H9 (cell line): ENCODE measurements at regions not wholly inside any gene's neighbourhood (a gene's known extent, or its start where the extent isn't known, plus 50 kb on each side); places are given as distances from the start of the nearest gene placed in this dataset.

ENCODE experiments used
- DNase-seq: peaks from one replicate; pipeline ENCODE4 v3.0.0-alpha.2; 2017
- H2AFZ ChIP-seq: one replicate; pipeline ENCODE4 v1.6.1; 2013; ENCODE audit warnings: mild to moderate bottlenecking, low read length, control low read depth, moderate library complexity
- H2AK5ac ChIP-seq: 2 replicates; pipeline ENCODE4 v1.6.1; 2013; ENCODE audit warnings: low read length, control low read depth, mixed read lengths; ENCODE audit not compliant: insufficient read length
- H2BK120ac ChIP-seq: one replicate; pipeline ENCODE4 v1.6.1; 2013; ENCODE audit warnings: low read depth, mild to moderate bottlenecking, low read length, control low read depth, inconsistent platforms; ENCODE audit not compliant: poor library complexity, severe bottlenecking
- H2BK12ac ChIP-seq: 2 replicates; pipeline ENCODE4 v1.6.1; 2013; ENCODE audit warnings: low read length, control low read depth, mixed read lengths, low read depth; ENCODE audit not compliant: insufficient read length
- H2BK15ac ChIP-seq: 2 replicates; pipeline ENCODE4 v1.6.1; 2013; ENCODE audit warnings: low read depth, low read length, control low read depth
- H2BK20ac ChIP-seq: one replicate; pipeline ENCODE4 v1.6.1; 2013; ENCODE audit warnings: low read depth, mild to moderate bottlenecking, low read length, control low read depth, inconsistent platforms; ENCODE audit not compliant: poor library complexity, severe bottlenecking
- H2BK5ac ChIP-seq: 2 replicates; pipeline ENCODE4 v1.6.1; 2013; ENCODE audit warnings: low read length, control low read depth, mixed read lengths; ENCODE audit not compliant: insufficient read length
- H3K14ac ChIP-seq: 2 replicates; pipeline ENCODE4 v1.6.1; 2013; ENCODE audit warnings: low read length, control low read depth; ENCODE audit not compliant: insufficient read depth
- H3K18ac ChIP-seq: 2 replicates; pipeline ENCODE4 v1.6.1; 2013; ENCODE audit warnings: low read depth, mild to moderate bottlenecking, mixed read lengths, low read length, control low read depth; ENCODE audit not compliant: insufficient read length
- H3K23ac ChIP-seq: 2 replicates; pipeline ENCODE4 v1.6.1; 2013; ENCODE audit warnings: low read length, control low read depth, mixed read lengths, low read depth; ENCODE audit not compliant: insufficient read length
- H3K23me2 ChIP-seq: 2 replicates; pipeline ENCODE4 v1.6.1; 2013; ENCODE audit warnings: low read depth, mild to moderate bottlenecking, mixed read lengths, low read length, control low read depth; ENCODE audit not compliant: insufficient read length, poor library complexity, severe bottlenecking
- H3K27ac ChIP-seq: 2 replicates; pipeline ENCODE4 v1.5.1; 2013; ENCODE audit warnings: low read length, control low read depth, mixed read lengths, low read depth; ENCODE audit not compliant: insufficient read length
- H3K27me3 ChIP-seq: 2 replicates; pipeline ENCODE4 v1.6.1; 2013; ENCODE audit warnings: low read length, control low read depth, inconsistent platforms; ENCODE audit not compliant: insufficient read depth
- H3K4ac ChIP-seq: 2 replicates; pipeline ENCODE4 v1.6.1; 2013; ENCODE audit warnings: low read depth, mild to moderate bottlenecking, control low read depth, inconsistent platforms, low read length, moderate library complexity
- H3K4me1 ChIP-seq: 2 replicates; pipeline ENCODE4 v1.6.1; 2013; ENCODE audit warnings: low read length, control low read depth, inconsistent platforms; ENCODE audit not compliant: insufficient read depth
- H3K4me2 ChIP-seq: 2 replicates; pipeline ENCODE4 v1.6.1; 2013; ENCODE audit warnings: low read length, control low read depth, mixed read lengths; ENCODE audit not compliant: insufficient read length, insufficient read depth
- H3K56ac ChIP-seq: 2 replicates; pipeline ENCODE4 v1.6.1; 2013; ENCODE audit warnings: low read depth, mild to moderate bottlenecking, mixed read lengths, low read length, control low read depth; ENCODE audit not compliant: insufficient read length
- H3K79me1 ChIP-seq: 2 replicates; pipeline ENCODE4 v1.6.1; 2013; ENCODE audit warnings: low read depth, mild to moderate bottlenecking, moderate library complexity, low read length, control low read depth, inconsistent platforms; ENCODE audit not compliant: insufficient read depth, poor library complexity, severe bottlenecking
- H3K79me2 ChIP-seq: 2 replicates; pipeline ENCODE4 v1.6.1; 2013; ENCODE audit warnings: low read length, control low read depth, inconsistent platforms; ENCODE audit not compliant: insufficient read depth
- H3K9ac ChIP-seq: 2 replicates; pipeline ENCODE4 v1.6.1; 2013; ENCODE audit warnings: low read length, control low read depth, mixed read lengths; ENCODE audit not compliant: insufficient read length; ENCODE audit errors: extremely low read depth
- H3K9me3 ChIP-seq: one replicate; pipeline ENCODE4 v1.6.1; 2013; ENCODE audit warnings: low read depth, low read length, inconsistent platforms; ENCODE audit not compliant: control insufficient read depth
- H3T11ph ChIP-seq: one replicate; pipeline ENCODE4 v1.6.1; 2013; ENCODE audit warnings: mild to moderate bottlenecking, low read length, control low read depth, inconsistent platforms
- H4K20me1 ChIP-seq: one replicate; pipeline ENCODE4 v1.6.1; 2013; ENCODE audit not compliant: control insufficient read depth, insufficient read length, insufficient read depth
- H4K5ac ChIP-seq: 2 replicates; pipeline ENCODE4 v1.6.1; 2013; ENCODE audit warnings: low read depth, mild to moderate bottlenecking, mixed read lengths, low read length, control low read depth; ENCODE audit not compliant: insufficient read length
- H4K8ac ChIP-seq: replicated peaks from 2 replicates; pipeline ENCODE4 v1.6.1; 2013; ENCODE audit warnings: low read length, control low read depth, mixed read lengths, low read depth; ENCODE audit not compliant: insufficient read length
- H4K91ac ChIP-seq: 2 replicates; pipeline ENCODE4 v1.6.1; 2013; ENCODE audit warnings: low read depth, mild to moderate bottlenecking, moderate library complexity, mixed read lengths, low read length, control low read depth; ENCODE audit not compliant: insufficient read length
- H3K27ac Mint-ChIP-seq, 3 experiments: 2 replicates in 2 of 3; 3 replicates in 1 of 3; pipeline ENCODE4 v1.8.0; 2020 to 2021; ENCODE audit warnings: mixed read lengths in 3 of 3, mild to moderate bottlenecking in 1 of 3, moderate library complexity in 1 of 3
- H3K27me3 Mint-ChIP-seq: 2 replicates; pipeline ENCODE4 v1.8.0; 2021; ENCODE audit warnings: low read depth, mild to moderate bottlenecking, moderate library complexity, mixed read lengths
- H3K36me3 Mint-ChIP-seq, 3 experiments: 2 replicates in 2 of 3; 3 replicates in 1 of 3; pipeline ENCODE4 v1.8.0; 2020 to 2021; ENCODE audit warnings: low read depth in 3 of 3, mixed read lengths in 3 of 3; ENCODE audit not compliant: insufficient read depth in 1 of 3
- H3K4me1 Mint-ChIP-seq, 2 experiments: 2 replicates each; pipeline ENCODE4 v1.8.0; 2020; ENCODE audit warnings: mixed read lengths in 2 of 2
- H3K4me3 Mint-ChIP-seq, 2 experiments: 2 replicates in 1 of 2; 3 replicates in 1 of 2; pipeline ENCODE4 v1.8.0; 2020 to 2021; ENCODE audit warnings: mild to moderate bottlenecking in 2 of 2, mixed read lengths in 2 of 2, moderate library complexity in 1 of 2
- H3K9me3 Mint-ChIP-seq, 2 experiments: 2 replicates in 1 of 2; 3 replicates in 1 of 2; pipeline ENCODE4 v1.8.0; 2020; ENCODE audit warnings: mild to moderate bottlenecking in 2 of 2, mixed read lengths in 2 of 2, moderate library complexity in 1 of 2
- CTCF ChIP-seq: fragments of 200-600 bp; sonication (generic); conservative IDR thresholded peaks from 3 replicates; pipeline ENCODE4 v1.8.0; 2021; ENCODE audit warnings: antibody characterized with exemption, mild to moderate bottlenecking
- WGBS: extraction: QIAGEN DNeasy Blood & Tissue Kit; methylation state at CpG from one replicate; pipeline ENCODE4 v1.1.7; 2013; ENCODE audit warnings: missing lambda C conversion rate, low lambda C conversion rate, mixed read lengths; ENCODE audit not compliant: insufficient read length; ENCODE audit errors: extremely low coverage; 5-methylcytosine and 5-hydroxymethylcytosine counted together

DNA sequence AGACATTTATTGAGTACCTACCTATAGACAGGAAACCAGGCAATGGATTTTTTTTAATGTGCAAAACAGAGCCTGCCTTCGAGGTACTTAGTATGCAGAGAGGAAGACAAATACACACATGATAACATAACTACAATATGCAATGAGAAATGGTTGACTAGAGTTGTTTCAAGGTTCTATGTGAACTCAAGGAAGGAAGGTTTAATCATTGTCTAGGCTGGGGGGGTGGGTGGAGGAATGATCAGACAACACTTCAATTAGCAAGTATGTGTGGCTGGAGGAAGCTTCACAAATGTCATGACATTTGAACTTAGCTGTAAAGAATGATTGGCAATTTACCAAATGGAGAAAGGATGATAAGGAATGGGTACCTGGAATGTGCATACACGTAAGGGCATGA, 985.3 kb downstream of the FLRT2 start:
- H3K27ac Mint-ChIP-seq: no peak overlapping the region
- H3K9me3 ChIP-seq: no peaks in the 10 kb centered on the region
- H3K4me1 ChIP-seq: no peaks in the 10 kb centered on the region
- H3K14ac ChIP-seq: no peak overlapping the region
- no peak overlapping the region for H3K18ac ChIP-seq
- no peak overlapping the region for H2AK5ac ChIP-seq
- H4K91ac ChIP-seq: no peak overlapping the region
- no peak for TF ChIP-seq CTCF
- H2AFZ ChIP-seq: no peak overlapping the region
- no CpG with 5 or more reads among the region's 2 CpGs for WGBS
- no peaks in the 10 kb centered on the region for H3K36me3 Mint-ChIP-seq
- no peak overlapping the region for H4K8ac ChIP-seq
- no peaks in the 10 kb centered on the region for H3K9me3 Mint-ChIP-seq
- no peak overlapping the region for H3K27ac ChIP-seq
- no peak overlapping the region for H3K4me2 ChIP-seq
- H3K27me3 Mint-ChIP-seq: no peaks in the 10 kb centered on the region
- H2BK120ac ChIP-seq: no peak overlapping the region
- DNase-seq: no peak
- H2BK12ac ChIP-seq: no peak overlapping the region
- H2BK15ac ChIP-seq: no peak overlapping the region
- H3K4me3 Mint-ChIP-seq: no peak overlapping the region
- no peak overlapping the region for H2BK20ac ChIP-seq
- no peaks in the 10 kb centered on the region for H3K79me1 ChIP-seq
- H3K27me3 ChIP-seq: no peaks in the 10 kb centered on the region
- H3K23ac ChIP-seq: no peak overlapping the region
- H3T11ph ChIP-seq: no peak overlapping the region
- no peaks in the 10 kb centered on the region for H3K79me2 ChIP-seq
- H3K4ac ChIP-seq: no peak overlapping the region
- H4K20me1 ChIP-seq: no peaks in the 10 kb centered on the region
- H3K4me1 Mint-ChIP-seq: no peaks in the 10 kb centered on the region
- H4K5ac ChIP-seq: no peak overlapping the region
- no peak overlapping the region for H3K56ac ChIP-seq
- no peaks in the 10 kb centered on the region for H3K23me2 ChIP-seq
- H3K9ac ChIP-seq: no peak overlapping the region
- H2BK5ac ChIP-seq: no peak overlapping the region
